Lower leg skin (tissue), 3 donors: ENCODE measurements at regions not wholly inside any gene's neighbourhood (a gene's known extent, or its start where the extent isn't known, plus 50 kb on each side); places are given as distances from the start of the nearest gene placed in this dataset.

Experiments used
- POLR2A ChIP-seq, 2 donors: fragments of 450-650 bp; IDR thresholded peaks; one replicate each; pipeline ENCODE4 v1.6.1; 2016 to 2017; ENCODE audit warnings: antibody characterized with exemption in 2 of 2, mild to moderate bottlenecking in 1 of 2, moderate library complexity in 1 of 2
- TF ChIP-seq, protein P1 (sequence below), 3 donors: fragments of 450-650 bp; IDR thresholded peaks; one replicate each; pipeline ENCODE4 v1.5.1; 2016; ENCODE audit warnings: antibody characterized with exemption in 3 of 3, mild to moderate bottlenecking in 3 of 3, moderate library complexity in 2 of 3

DNA sequence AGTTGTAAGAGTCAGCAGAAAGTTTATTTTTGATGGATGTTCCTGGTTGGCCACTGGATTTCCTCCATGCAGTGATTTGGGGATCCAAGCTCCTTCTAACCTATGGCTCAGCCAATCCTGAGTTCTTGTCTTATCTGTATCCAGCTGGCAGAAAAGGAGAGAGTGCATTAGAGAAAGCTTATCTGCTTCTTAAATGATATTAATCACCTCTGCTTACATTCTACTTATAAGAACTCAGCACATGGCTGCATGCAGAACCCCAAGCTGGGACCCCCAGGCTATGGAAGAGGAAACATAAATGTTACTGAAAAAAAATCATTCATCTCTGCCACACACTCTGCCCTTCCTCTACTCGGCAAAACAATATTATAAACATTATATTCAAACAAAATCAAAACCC, 739.8 kb upstream of the AUTS2 start:
- TF ChIP-seq, protein P1, sequence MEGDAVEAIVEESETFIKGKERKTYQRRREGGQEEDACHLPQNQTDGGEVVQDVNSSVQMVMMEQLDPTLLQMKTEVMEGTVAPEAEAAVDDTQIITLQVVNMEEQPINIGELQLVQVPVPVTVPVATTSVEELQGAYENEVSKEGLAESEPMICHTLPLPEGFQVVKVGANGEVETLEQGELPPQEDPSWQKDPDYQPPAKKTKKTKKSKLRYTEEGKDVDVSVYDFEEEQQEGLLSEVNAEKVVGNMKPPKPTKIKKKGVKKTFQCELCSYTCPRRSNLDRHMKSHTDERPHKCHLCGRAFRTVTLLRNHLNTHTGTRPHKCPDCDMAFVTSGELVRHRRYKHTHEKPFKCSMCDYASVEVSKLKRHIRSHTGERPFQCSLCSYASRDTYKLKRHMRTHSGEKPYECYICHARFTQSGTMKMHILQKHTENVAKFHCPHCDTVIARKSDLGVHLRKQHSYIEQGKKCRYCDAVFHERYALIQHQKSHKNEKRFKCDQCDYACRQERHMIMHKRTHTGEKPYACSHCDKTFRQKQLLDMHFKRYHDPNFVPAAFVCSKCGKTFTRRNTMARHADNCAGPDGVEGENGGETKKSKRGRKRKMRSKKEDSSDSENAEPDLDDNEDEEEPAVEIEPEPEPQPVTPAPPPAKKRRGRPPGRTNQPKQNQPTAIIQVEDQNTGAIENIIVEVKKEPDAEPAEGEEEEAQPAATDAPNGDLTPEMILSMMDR (IDR thresholded peaks at IDR 0.05): no peak
- no peak for TF ChIP-seq POLR2A (IDR thresholded peaks at IDR 0.05)
